ENCODE measurements at regions not wholly inside any gene's neighbourhood (a gene's known extent, or its start where the extent isn't known, plus 50 kb on each side); places are given as distances from the start of the nearest gene placed in this dataset.

GRCh38 chr10:36388166-36388565, 737.2 kb upstream of the ANKRD30A start:
- no peak overlapping the region for H3K4me3 ChIP-seq
- no peak overlapping the region for H3K27ac ChIP-seq
- no peak for DNase-seq (ENCODE audit: low spot score)
- no peak for TF ChIP-seq CTCF (IDR thresholded peaks at IDR 0.05)
- no peaks in the 10 kb centered on the region for H3K9me3 ChIP-seq
- no peaks in the 10 kb centered on the region for H3K4me1 ChIP-seq
- H3K27me3 ChIP-seq = no peaks in the 10 kb centered on the region
- H3K36me3 ChIP-seq = no peaks in the 10 kb centered on the region

- H3K27me3 ChIP-seq = no peaks in the 10 kb centered on the region
- no peak for TF ChIP-seq CTCF (IDR thresholded peaks at IDR 0.05)
These were observed 739.7 kb upstream of the ANKRD30A start for GRCh38 chr10:36385693-36386092.

GRCh38 chr10:36383349-36383748, 741.3 kb upstream of the FZD8 start:
- Histone ChIP-seq H3K27ac (no peak overlapping the region), H3K27me3 (no peaks in the 10 kb centered on the region), H3K36me3 (no peaks in the 10 kb centered on the region), H3K4me3 (no peak overlapping the region), H3K4me1 (no peaks in the 10 kb centered on the region), H3K9me3 (peaks cover 0 to 15% of the 10 kb centered on the region in 2 donors)
- no peak for TF ChIP-seq CTCF (IDR thresholded peaks at IDR 0.05)
- DNase-seq (ENCODE audit: low spot score) = no peak

More at GRCh38 chr10:36385693-36386092, 739.7 kb upstream of the ANKRD30A start:
- no peak for DNase-seq (ENCODE audit: low spot score)
- Histone ChIP-seq H3K9me3 (no peaks in the 10 kb centered on the region), H3K36me3 (no peaks in the 10 kb centered on the region), H3K4me1 (no peaks in the 10 kb centered on the region), H3K27ac (no peak overlapping the region), H3K4me3 (no peak overlapping the region)

GRCh38 chr10:36381748-36382147, 739.7 kb upstream of the FZD8 start:
- no peaks in the 10 kb centered on the region for H3K36me3 ChIP-seq
- no peak for DNase-seq (ENCODE audit: low spot score)
- TF ChIP-seq CTCF (IDR thresholded peaks at IDR 0.05) = no peak
- peaks cover 0 to 15% of the 10 kb centered on the region in 2 donors for H3K9me3 ChIP-seq
- no peaks in the 10 kb centered on the region for H3K4me1 ChIP-seq
- H3K4me3 ChIP-seq = no peak overlapping the region
- H3K27me3 ChIP-seq = no peaks in the 10 kb centered on the region
- H3K27ac ChIP-seq = no peak overlapping the region

GRCh38 chr10:36380538-36380937, 738.4 kb upstream of the FZD8 start:
- no peak overlapping the region for H3K27ac ChIP-seq
- H3K4me3 ChIP-seq = no peak overlapping the region
- no peaks in the 10 kb centered on the region for H3K4me1 ChIP-seq
- no peak for DNase-seq (ENCODE audit: low spot score)
- no peaks in the 10 kb centered on the region for H3K36me3 ChIP-seq
- no peak for TF ChIP-seq CTCF (IDR thresholded peaks at IDR 0.05)
- peaks cover 0 to 15% of the 10 kb centered on the region in 2 donors for H3K9me3 ChIP-seq
- no peaks in the 10 kb centered on the region for H3K27me3 ChIP-seq

GRCh38 chr10:36375107-36375506, 733.0 kb upstream of the FZD8 start:
- Histone ChIP-seq H3K4me1 (no peaks in the 10 kb centered on the region), H3K27me3 (no peaks in the 10 kb centered on the region), H3K9me3 (peaks cover 0 to 14% of the 10 kb centered on the region in 2 donors), H3K27ac (no peak overlapping the region), H3K4me3 (no peak overlapping the region), H3K36me3 (no peaks in the 10 kb centered on the region)
- no peak for TF ChIP-seq CTCF (IDR thresholded peaks at IDR 0.05)
- DNase-seq (ENCODE audit: low spot score) = no peak

Data from right atrium auricular region (tissue), 2 donors.